ENCODE measurements at regions not wholly inside any gene's neighbourhood (a gene's known extent, or its start where the extent isn't known, plus 50 kb on each side); places are given as distances from the start of the nearest gene placed in this dataset.

- TF ChIP-seq CTCF (IDR thresholded peaks at IDR 0.05 in 8 of 11, conservative IDR thresholded peaks at IDR 0.05 in 3 of 11) (no peak), POLR2A (IDR thresholded peaks at IDR 0.05) (no peak), POLR2AphosphoS5 (IDR thresholded peaks at IDR 0.05) (no peak)
These were observed 622.9 kb upstream of the ADGRL4 start for GRCh38 chr1:79629414-79629813.
